GM12864 (cell line): ENCODE measurements at regions not wholly inside any gene's neighbourhood (a gene's known extent, or its start where the extent isn't known, plus 50 kb on each side); places are given as distances from the start of the nearest gene placed in this dataset.

Experiments used
- DNase-seq: peaks from one replicate; pipeline ENCODE4 v3.0.0-alpha.2; 2011; ENCODE audit warnings: low read depth
- H3K4me3 ChIP-seq: 2 replicates; pipeline ENCODE4 v1.5.1; 2011; ENCODE audit warnings: mild to moderate bottlenecking, low read depth, low read length, control low read depth
- TF ChIP-seq, protein P1 (sequence below): IDR thresholded peaks from 2 replicates; pipeline ENCODE4 v1.5.1; 2011; ENCODE audit warnings: low read depth, mild to moderate bottlenecking, moderate library complexity, low read length, control low read depth, inconsistent platforms; ENCODE audit errors: missing control alignments

DNA sequence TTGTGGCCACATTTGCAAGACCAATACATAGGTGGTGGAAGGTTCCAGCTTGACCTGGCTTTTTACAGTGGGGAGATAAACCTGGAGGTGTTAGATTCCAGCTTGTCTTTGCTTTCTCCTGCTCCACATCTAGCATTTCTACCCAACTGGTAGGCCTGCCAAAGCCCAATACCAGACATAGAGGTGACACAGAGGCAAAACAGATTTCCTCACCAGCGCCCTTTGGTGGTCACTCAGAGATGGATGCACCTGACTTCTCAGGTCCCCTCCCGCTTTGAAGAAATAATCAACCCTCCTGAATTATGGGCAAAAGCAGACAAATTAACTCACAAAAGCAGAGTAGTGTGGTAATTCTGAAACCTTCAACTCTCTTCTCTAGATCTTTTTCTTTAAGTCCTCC, 1356.2 kb downstream of the FAM181B start:
- TF ChIP-seq, protein P1, sequence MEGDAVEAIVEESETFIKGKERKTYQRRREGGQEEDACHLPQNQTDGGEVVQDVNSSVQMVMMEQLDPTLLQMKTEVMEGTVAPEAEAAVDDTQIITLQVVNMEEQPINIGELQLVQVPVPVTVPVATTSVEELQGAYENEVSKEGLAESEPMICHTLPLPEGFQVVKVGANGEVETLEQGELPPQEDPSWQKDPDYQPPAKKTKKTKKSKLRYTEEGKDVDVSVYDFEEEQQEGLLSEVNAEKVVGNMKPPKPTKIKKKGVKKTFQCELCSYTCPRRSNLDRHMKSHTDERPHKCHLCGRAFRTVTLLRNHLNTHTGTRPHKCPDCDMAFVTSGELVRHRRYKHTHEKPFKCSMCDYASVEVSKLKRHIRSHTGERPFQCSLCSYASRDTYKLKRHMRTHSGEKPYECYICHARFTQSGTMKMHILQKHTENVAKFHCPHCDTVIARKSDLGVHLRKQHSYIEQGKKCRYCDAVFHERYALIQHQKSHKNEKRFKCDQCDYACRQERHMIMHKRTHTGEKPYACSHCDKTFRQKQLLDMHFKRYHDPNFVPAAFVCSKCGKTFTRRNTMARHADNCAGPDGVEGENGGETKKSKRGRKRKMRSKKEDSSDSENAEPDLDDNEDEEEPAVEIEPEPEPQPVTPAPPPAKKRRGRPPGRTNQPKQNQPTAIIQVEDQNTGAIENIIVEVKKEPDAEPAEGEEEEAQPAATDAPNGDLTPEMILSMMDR: no peak
- no peak overlapping the region for H3K4me3 ChIP-seq
- DNase-seq: no peak

DNA sequence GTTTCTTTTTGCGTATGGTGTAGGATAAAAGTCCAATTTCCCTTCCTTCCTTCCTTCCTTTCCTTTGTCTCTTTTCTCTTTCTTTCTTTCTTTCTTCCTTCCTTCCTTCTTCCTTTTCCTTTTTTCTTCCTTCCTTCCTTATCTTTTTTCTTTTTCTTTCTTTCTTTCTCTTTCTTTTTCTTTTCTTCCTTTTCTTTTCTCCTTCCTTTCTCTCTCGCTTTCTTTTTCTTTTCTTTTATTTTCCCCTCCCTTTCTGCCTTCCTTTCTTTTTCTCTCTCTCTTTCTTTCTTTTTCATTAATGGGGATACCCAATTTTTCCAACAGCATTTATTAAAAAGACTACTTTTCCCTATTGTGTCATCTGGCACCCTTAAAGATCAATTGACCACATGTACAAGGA, 1359.7 kb downstream of the FAM181B start:
- TF ChIP-seq, protein P1: no peak
- DNase-seq: no peak
- no peak overlapping the region for H3K4me3 ChIP-seq

DNA sequence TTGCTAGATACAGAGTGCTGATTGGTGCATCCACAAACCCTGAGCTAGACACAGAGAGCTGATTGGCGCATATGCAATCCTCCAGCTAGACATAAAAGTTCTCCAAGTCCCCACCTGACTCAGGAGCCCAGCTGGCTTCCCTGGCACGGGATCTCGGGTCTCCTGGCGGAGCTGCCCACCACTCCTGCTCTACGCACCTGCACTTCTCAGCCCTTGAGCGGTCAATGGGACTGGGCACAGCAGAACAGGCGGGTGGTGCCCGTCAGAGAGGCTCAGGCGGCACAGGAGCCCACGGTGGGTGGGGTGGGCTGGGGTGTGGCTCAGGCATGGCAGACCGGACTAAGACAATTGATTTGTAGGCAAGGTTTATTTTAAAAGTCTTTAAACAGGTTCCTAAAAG, 1365.5 kb downstream of the FAM181B start:
- TF ChIP-seq, protein P1: no peak
- H3K4me3 ChIP-seq: no peak overlapping the region
- no peak for DNase-seq

DNA sequence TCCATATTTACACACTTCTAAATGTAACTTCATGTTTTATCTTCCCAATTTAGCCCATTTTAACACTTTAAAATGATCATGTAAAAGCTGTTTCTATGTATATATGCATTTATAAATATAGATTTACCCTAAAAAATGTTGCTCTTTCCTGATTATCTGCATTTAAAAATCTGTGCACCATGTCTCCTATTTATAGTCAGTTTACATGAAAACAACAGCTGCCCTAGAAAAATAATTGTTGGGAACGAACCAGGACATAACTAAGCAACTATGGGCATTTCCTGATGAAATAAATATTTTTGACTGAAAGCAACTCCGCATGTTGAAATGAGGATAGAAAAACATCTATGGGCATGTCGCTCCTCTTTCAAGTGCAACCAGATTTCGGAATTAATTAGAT, 1368.2 kb downstream of the FAM181B start:
- DNase-seq: no peak
- TF ChIP-seq, protein P1: no peak
- no peak overlapping the region for H3K4me3 ChIP-seq

DNA sequence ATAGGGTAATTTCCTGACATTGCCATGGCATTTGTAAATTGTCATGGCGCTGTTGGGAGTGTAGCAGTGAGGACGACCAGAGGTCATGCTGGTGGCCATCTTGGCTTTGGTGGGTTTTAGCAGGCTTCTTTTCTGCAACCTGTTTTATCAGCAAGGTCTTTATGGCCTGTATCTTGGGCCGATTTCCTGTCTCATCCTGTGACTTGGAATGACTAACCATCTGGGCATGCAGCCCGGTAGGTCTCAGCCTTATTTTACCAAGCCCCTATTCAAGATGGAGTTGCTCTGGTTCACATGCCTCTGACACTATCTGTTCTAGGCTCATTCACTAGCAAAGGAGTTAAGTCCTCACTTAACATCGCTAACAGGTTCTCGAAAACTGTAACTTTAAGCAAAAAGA, 1374.2 kb downstream of the FAM181B start:
- TF ChIP-seq, protein P1: no peak
- DNase-seq: no peak
- no peak overlapping the region for H3K4me3 ChIP-seq

DNA sequence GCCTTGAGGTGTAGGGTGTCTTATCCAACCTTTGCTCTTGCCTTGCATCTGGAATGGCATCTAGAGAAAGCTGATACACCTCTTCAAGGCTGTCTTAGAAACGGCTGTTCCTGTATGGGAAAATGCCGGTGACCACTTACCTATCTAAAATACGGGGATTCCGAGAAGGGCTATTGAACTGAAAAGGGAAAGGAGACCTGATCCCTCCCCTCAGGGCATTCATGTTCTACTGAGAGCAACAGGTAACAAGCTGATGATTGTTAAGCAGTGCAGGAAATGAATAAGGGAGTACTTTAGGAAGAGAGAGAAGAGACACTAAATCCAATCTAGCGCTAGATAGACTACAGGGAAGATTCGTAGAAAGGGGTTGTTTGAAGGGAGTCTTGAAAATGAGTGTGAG, 1388.1 kb downstream of the FAM181B start:
- no peak overlapping the region for H3K4me3 ChIP-seq
- TF ChIP-seq, protein P1: no peak
- no peak for DNase-seq

DNA sequence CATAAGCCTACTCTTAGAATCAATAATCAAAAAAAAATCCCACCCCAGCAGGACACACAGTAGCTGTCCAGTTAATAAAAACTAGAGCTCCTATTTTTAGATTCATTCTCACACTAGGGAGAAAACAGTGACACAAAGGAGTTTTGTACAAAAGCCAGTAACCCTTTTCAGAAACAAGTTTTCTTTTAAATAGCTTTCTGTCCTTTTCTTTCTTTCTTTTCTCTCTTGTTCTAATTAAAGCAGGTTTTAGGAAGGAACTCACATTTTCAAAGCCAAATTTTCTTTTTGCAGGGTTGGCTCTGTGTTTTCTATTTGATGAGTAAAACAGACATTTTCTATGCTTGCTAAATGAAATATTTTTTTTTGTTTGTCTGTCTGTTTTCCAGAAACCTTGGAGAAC, 1390.7 kb downstream of the FAM181B start:
- H3K4me3 ChIP-seq: no peak overlapping the region
- no peak for DNase-seq
- TF ChIP-seq, protein P1: no peak
